ENCODE measurements at regions not wholly inside any gene's neighbourhood (a gene's known extent, or its start where the extent isn't known, plus 50 kb on each side); places are given as distances from the start of the nearest gene placed in this dataset.
A peak's percentile ranks its signal among the peaks of the same experiment; 100 is the strongest.

DNA sequence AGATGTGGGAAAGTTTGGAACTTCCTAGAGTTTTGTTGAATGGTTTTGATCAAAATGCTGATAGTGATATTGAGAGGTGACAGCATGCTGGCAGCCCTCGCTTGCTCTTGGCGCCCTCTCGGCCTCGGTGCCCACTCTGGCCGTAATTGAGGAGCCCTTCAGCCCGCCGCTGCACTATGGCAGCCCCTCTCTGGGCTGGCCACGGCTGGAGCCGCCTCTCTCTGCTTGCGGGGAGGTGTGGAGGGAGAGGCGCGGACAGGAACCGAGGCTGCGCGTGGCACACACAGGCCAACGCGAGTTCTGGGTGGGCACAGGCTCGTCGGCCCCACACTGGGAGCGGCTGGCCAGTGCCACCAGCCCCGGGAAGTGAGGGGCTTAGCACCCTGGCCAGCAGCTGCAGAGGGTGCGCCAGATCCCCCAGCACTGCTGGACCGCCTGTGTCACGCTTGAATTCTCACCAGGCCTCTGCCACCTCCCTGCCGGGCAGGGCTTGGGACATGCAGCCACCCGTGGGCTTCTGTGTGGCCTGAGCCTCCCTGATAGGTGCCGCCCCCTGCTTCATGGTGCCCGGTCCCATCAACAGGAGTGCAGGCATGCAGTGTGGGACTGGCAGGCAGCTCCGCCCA is 488.5 kb downstream of the CYLC2 start:
- no peak for DNase-seq
- no TSS peak for BruUV-seq (replicated peaks)
- POLR2A ChIA-PET (ENCODE audit: unreplicated experiment) = no interaction called here
- H3F3A ChIP-seq (ENCODE audit: insufficient read depth, low read depth) = no peaks in the 10 kb centered on the region
- no peaks in the 10 kb centered on the region for H3K4me1 ChIP-seq (replicated peaks; ENCODE audit: insufficient read depth)
- CTCF ChIA-PET = no interaction called here
- TF ChIP-seq, protein P1, sequence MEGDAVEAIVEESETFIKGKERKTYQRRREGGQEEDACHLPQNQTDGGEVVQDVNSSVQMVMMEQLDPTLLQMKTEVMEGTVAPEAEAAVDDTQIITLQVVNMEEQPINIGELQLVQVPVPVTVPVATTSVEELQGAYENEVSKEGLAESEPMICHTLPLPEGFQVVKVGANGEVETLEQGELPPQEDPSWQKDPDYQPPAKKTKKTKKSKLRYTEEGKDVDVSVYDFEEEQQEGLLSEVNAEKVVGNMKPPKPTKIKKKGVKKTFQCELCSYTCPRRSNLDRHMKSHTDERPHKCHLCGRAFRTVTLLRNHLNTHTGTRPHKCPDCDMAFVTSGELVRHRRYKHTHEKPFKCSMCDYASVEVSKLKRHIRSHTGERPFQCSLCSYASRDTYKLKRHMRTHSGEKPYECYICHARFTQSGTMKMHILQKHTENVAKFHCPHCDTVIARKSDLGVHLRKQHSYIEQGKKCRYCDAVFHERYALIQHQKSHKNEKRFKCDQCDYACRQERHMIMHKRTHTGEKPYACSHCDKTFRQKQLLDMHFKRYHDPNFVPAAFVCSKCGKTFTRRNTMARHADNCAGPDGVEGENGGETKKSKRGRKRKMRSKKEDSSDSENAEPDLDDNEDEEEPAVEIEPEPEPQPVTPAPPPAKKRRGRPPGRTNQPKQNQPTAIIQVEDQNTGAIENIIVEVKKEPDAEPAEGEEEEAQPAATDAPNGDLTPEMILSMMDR (conservative IDR thresholded peaks at IDR 0.05) = no peak
- TF ChIP-seq EZH2 (IDR thresholded peaks at IDR 0.05; ENCODE audit: low read depth) = no peak
- no peak overlapping the region for H3K4me2 ChIP-seq
- no peaks in the 10 kb centered on the region for H3K27me3 ChIP-seq (ENCODE audit: insufficient read depth, low read depth)
- no peaks in the 10 kb centered on the region for H3K79me2 ChIP-seq (ENCODE audit: low read depth)
- intact Hi-C loops (cut with micrococcal nuclease; ENCODE audit: unreplicated experiment) = no loop called here
- no peak overlapping the region for H3K27ac ChIP-seq
- H3K9me3 ChIP-seq (ENCODE audit: insufficient read depth, low read depth) = no peaks in the 10 kb centered on the region; the same call in 1 of the 2 replicates
- H4K20me1 ChIP-seq (ENCODE audit: insufficient read depth) = no peaks in the 10 kb centered on the region
- H3K9me2 ChIP-seq (ENCODE audit: insufficient read depth) = no peaks in the 10 kb centered on the region
- H2AFZ ChIP-seq = peak overlapping the region; percentile 44; the same call in 1 of the 2 replicates
- H3K4me3 ChIP-seq = no peak overlapping the region
- no peaks in the 10 kb centered on the region for H3K36me3 ChIP-seq (ENCODE audit: low read depth)

DNA sequence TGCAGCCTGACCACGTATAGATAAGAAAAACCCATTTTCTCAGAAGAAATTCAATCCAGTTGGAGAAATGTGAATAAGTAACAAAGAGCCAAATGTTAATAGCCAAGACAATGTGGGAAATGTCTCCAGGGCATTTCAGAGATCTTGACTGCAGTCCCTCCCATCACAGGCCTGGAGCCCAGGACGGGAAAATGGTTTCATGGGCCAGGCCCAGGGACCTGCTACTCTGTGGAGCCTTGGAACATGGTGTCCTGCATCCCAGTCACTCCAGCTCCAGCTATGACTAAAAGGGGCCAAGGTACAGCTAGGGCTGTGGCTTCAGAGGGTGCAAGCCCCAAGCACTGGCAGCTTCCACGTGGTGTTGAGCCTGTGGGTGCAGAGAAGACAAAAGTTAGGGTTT is 490.0 kb downstream of the CYLC2 start:
- no peak for TF ChIP-seq EZH2 (IDR thresholded peaks at IDR 0.05; ENCODE audit: low read depth)
- TF ChIP-seq, protein P1 (conservative IDR thresholded peaks at IDR 0.05) = no peak
- H2AFZ ChIP-seq = no peak overlapping the region
- H3K9me3 ChIP-seq (ENCODE audit: insufficient read depth, low read depth) = no peaks in the 10 kb centered on the region
- no peak overlapping the region for H3K27ac ChIP-seq
- no peak overlapping the region for H3K4me2 ChIP-seq
- POLR2A ChIA-PET (ENCODE audit: unreplicated experiment) = no interaction called here
- no peaks in the 10 kb centered on the region for H3K36me3 ChIP-seq (ENCODE audit: low read depth)
- no peak for DNase-seq
- H3K79me2 ChIP-seq (ENCODE audit: low read depth) = no peaks in the 10 kb centered on the region
- intact Hi-C loops (cut with micrococcal nuclease; ENCODE audit: unreplicated experiment) = no loop called here
- H3K4me1 ChIP-seq (replicated peaks; ENCODE audit: insufficient read depth) = no peaks in the 10 kb centered on the region
- H3K4me3 ChIP-seq = no peak overlapping the region
- H3F3A ChIP-seq (ENCODE audit: insufficient read depth, low read depth) = no peaks in the 10 kb centered on the region
- H4K20me1 ChIP-seq (ENCODE audit: insufficient read depth) = no peaks in the 10 kb centered on the region
- no TSS peak for BruUV-seq (replicated peaks)
- H3K9me2 ChIP-seq (ENCODE audit: insufficient read depth) = no peaks in the 10 kb centered on the region
- CTCF ChIA-PET = no interaction called here
- no peaks in the 10 kb centered on the region for H3K27me3 ChIP-seq (ENCODE audit: insufficient read depth, low read depth)

DNA sequence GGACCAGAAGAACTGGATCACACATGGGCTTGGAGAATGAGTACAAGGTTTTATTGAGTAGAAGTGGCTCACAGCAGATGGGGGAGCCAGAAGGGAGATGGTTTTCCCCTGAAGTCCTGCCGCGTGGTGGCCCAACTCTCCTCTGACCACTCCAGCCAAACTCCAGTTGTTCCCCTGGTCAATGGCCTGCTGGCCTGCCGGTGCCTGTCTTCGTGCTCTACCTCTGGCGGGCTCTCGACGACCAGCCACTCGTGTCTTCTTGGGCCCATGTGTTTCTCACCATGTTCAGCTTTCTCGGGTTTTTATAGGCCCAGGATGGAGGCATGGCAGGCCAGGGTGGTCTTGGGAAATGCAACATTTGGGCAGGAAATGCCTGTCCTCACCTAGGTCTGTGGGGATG is 519.6 kb downstream of the CYLC2 start:
- H3K4me2 ChIP-seq = no peak overlapping the region
- no peak overlapping the region for H3K4me3 ChIP-seq
- H3K9me3 ChIP-seq (ENCODE audit: insufficient read depth, low read depth) = no peaks in the 10 kb centered on the region
- H3K79me2 ChIP-seq (ENCODE audit: low read depth) = no peaks in the 10 kb centered on the region
- no peak overlapping the region for H2AFZ ChIP-seq
- TF ChIP-seq, protein P1 (conservative IDR thresholded peaks at IDR 0.05) = no peak
- TF ChIP-seq EZH2 (IDR thresholded peaks at IDR 0.05; ENCODE audit: low read depth) = no peak
- no peaks in the 10 kb centered on the region for H3K9me2 ChIP-seq (ENCODE audit: insufficient read depth)
- no peaks in the 10 kb centered on the region for H4K20me1 ChIP-seq (ENCODE audit: insufficient read depth)
- no peaks in the 10 kb centered on the region for H3K36me3 ChIP-seq (ENCODE audit: low read depth)
- POLR2A ChIA-PET (ENCODE audit: unreplicated experiment) = no interaction called here
- no peaks in the 10 kb centered on the region for H3K27me3 ChIP-seq (ENCODE audit: insufficient read depth, low read depth)
- BruUV-seq (replicated peaks) = no TSS peak
- intact Hi-C loops (cut with micrococcal nuclease; ENCODE audit: unreplicated experiment) = no loop called here
- CTCF ChIA-PET = no interaction called here
- H3K27ac ChIP-seq = no peak overlapping the region
- no peaks in the 10 kb centered on the region for H3K4me1 ChIP-seq (replicated peaks; ENCODE audit: insufficient read depth)
- no peak for DNase-seq
- no peaks in the 10 kb centered on the region for H3F3A ChIP-seq (ENCODE audit: insufficient read depth, low read depth)

Data from PC-9 (cell line).